ENCODE measurements at regions not wholly inside any gene's neighbourhood (a gene's known extent, or its start where the extent isn't known, plus 50 kb on each side); places are given as distances from the start of the nearest gene placed in this dataset.
"Not testable (repeated sequence)": the region's sequence is repeated elsewhere in the genome, so short reads cannot be mapped to it uniquely, and the experiment has no call there.

- Histone ChIP-seq H3F3A (ENCODE audit: control insufficient read depth, insufficient read depth) (no peaks in the 10 kb centered on the region), H4K20me1 (ENCODE audit: control insufficient read depth, insufficient read depth, low read depth, low read length) (no peaks in the 10 kb centered on the region), H3K4me2 (ENCODE audit: low read length) (no peak overlapping the region), H3K4me1 (ENCODE audit: control insufficient read depth, low read length) (no peaks in the 10 kb centered on the region), H3K79me2 (ENCODE audit: control insufficient read depth, low read length) (no peaks in the 10 kb centered on the region), H3K9me2 (replicated peaks; ENCODE audit: control insufficient read depth, low read length) (no peaks in the 10 kb centered on the region), H3K9me3 (ENCODE audit: control insufficient read depth, insufficient read depth, low read length) (peaks cover 13% of the 10 kb centered on the region; the same call in 1 of the 2 replicates), H3K27me3 (ENCODE audit: control insufficient read depth, low read length) (no peaks in the 10 kb centered on the region), H3K4me3 (ENCODE audit: low read length) (no peak overlapping the region), H3K27ac (ENCODE audit: low read depth, low read length) (no peak overlapping the region), H3K36me3 (ENCODE audit: control insufficient read depth, low read length) (no peaks in the 10 kb centered on the region)
- TF ChIP-seq EZH2phosphoT487 (IDR thresholded peaks at IDR 0.05; ENCODE audit: borderline replicate concordance, low read length): no peak
- TF ChIP-seq, protein P1, sequence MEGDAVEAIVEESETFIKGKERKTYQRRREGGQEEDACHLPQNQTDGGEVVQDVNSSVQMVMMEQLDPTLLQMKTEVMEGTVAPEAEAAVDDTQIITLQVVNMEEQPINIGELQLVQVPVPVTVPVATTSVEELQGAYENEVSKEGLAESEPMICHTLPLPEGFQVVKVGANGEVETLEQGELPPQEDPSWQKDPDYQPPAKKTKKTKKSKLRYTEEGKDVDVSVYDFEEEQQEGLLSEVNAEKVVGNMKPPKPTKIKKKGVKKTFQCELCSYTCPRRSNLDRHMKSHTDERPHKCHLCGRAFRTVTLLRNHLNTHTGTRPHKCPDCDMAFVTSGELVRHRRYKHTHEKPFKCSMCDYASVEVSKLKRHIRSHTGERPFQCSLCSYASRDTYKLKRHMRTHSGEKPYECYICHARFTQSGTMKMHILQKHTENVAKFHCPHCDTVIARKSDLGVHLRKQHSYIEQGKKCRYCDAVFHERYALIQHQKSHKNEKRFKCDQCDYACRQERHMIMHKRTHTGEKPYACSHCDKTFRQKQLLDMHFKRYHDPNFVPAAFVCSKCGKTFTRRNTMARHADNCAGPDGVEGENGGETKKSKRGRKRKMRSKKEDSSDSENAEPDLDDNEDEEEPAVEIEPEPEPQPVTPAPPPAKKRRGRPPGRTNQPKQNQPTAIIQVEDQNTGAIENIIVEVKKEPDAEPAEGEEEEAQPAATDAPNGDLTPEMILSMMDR (IDR thresholded peaks at IDR 0.05; ENCODE audit: low read depth, low read length, poor library complexity, severe bottlenecking): no peak
These were observed 50.7 kb upstream of the USP7 start for GRCh38 chr16:9014389-9014788.

GRCh38 chr16:9015489-9015888 lies 51.8 kb upstream of the USP7 start:
- Histone ChIP-seq H3F3A (ENCODE audit: control insufficient read depth, insufficient read depth) (no peaks in the 10 kb centered on the region), H3K4me2 (ENCODE audit: low read length) (no peak overlapping the region), H3K4me3 (ENCODE audit: low read length) (no peak overlapping the region), H3K27me3 (ENCODE audit: control insufficient read depth, low read length) (no peaks in the 10 kb centered on the region), H3K4me1 (ENCODE audit: control insufficient read depth, low read length) (no peaks in the 10 kb centered on the region), H3K9me3 (ENCODE audit: control insufficient read depth, insufficient read depth, low read length) (peaks cover 13% of the 10 kb centered on the region; the same call in 1 of the 2 replicates), H3K79me2 (ENCODE audit: control insufficient read depth, low read length) (no peaks in the 10 kb centered on the region), H3K9me2 (replicated peaks; ENCODE audit: control insufficient read depth, low read length) (no peaks in the 10 kb centered on the region), H3K36me3 (ENCODE audit: control insufficient read depth, low read length) (no peaks in the 10 kb centered on the region), H3K27ac (ENCODE audit: low read depth, low read length) (no peak overlapping the region), H4K20me1 (ENCODE audit: control insufficient read depth, insufficient read depth, low read depth, low read length) (no peaks in the 10 kb centered on the region)
- TF ChIP-seq, protein P1 (IDR thresholded peaks at IDR 0.05; ENCODE audit: low read depth, low read length, poor library complexity, severe bottlenecking): no peak
- TF ChIP-seq EZH2phosphoT487 (IDR thresholded peaks at IDR 0.05; ENCODE audit: borderline replicate concordance, low read length): no peak

DNA sequence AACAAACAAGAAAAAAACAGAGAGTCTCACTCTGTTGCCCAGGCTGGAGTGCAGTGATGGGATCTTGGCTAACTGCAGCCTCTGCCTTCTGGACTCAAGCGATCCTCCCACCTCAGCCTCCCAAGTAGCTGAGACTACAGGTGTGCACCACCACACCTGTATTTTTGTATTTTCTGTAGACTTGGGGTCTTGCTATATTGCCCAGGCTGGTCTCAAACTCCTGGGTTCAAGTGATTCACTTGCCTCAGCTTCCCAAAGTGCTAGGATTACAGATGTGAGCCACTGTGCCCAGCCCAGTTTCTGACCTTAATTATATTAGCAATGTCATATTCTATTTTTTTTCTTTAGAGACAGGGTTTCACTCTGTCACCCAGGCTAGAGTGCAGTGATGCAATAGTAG lies 52.3 kb upstream of the USP7 start:
- not testable (repeated sequence) for H3F3A ChIP-seq (ENCODE audit: control insufficient read depth, insufficient read depth); H3K79me2 ChIP-seq (ENCODE audit: control insufficient read depth, low read length); H3K4me2 ChIP-seq (ENCODE audit: low read length); H3K27me3 ChIP-seq (ENCODE audit: control insufficient read depth, low read length); H3K9me2 ChIP-seq (replicated peaks; ENCODE audit: control insufficient read depth, low read length); H4K20me1 ChIP-seq (ENCODE audit: control insufficient read depth, insufficient read depth, low read depth, low read length); H3K4me1 ChIP-seq (ENCODE audit: control insufficient read depth, low read length); H3K27ac ChIP-seq (ENCODE audit: low read depth, low read length); H3K36me3 ChIP-seq (ENCODE audit: control insufficient read depth, low read length); H3K4me3 ChIP-seq (ENCODE audit: low read length)
- peaks cover 13% of the 10 kb centered on the region; the same call in 1 of the 2 replicates for H3K9me3 ChIP-seq (ENCODE audit: control insufficient read depth, insufficient read depth, low read length)

DNA sequence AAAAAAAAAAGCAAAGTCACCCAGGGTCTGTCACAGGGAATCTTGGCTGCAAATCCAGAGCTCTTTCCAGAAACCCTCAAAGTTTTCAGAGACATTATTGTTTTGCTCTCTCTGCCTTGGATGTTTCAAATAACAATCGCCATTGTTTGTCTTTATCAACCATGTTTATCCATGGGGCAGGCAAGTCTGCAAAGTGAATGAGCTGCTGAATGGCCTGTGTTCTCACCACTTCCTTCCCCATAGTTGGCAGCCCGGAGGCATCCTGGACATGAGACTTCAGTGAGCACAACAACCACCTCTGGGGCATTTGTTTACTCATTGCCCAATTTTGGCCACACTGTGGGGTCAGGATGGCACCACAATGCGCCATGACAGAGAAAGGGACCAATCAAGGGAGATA lies 53.1 kb upstream of the USP7 start:
- no peaks in the 10 kb centered on the region for H3F3A ChIP-seq (ENCODE audit: control insufficient read depth, insufficient read depth)
- H3K27ac ChIP-seq (ENCODE audit: low read depth, low read length): no peak overlapping the region
- H3K4me3 ChIP-seq (ENCODE audit: low read length): no peak overlapping the region
- TF ChIP-seq, protein P1 (IDR thresholded peaks at IDR 0.05; ENCODE audit: low read depth, low read length, poor library complexity, severe bottlenecking): no peak
- TF ChIP-seq EZH2phosphoT487 (IDR thresholded peaks at IDR 0.05; ENCODE audit: borderline replicate concordance, low read length): no peak
- no peaks in the 10 kb centered on the region for H3K4me1 ChIP-seq (ENCODE audit: control insufficient read depth, low read length)
- no peaks in the 10 kb centered on the region for H3K36me3 ChIP-seq (ENCODE audit: control insufficient read depth, low read length)
- H3K79me2 ChIP-seq (ENCODE audit: control insufficient read depth, low read length): no peaks in the 10 kb centered on the region
- H3K9me3 ChIP-seq (ENCODE audit: control insufficient read depth, insufficient read depth, low read length): peaks cover 13% of the 10 kb centered on the region; the same call in 1 of the 2 replicates
- no peaks in the 10 kb centered on the region for H4K20me1 ChIP-seq (ENCODE audit: control insufficient read depth, insufficient read depth, low read depth, low read length)
- no peak overlapping the region for H3K4me2 ChIP-seq (ENCODE audit: low read length)
- no peaks in the 10 kb centered on the region for H3K27me3 ChIP-seq (ENCODE audit: control insufficient read depth, low read length)
- no peaks in the 10 kb centered on the region for H3K9me2 ChIP-seq (replicated peaks; ENCODE audit: control insufficient read depth, low read length)
